Naive B cell (primary cell): ENCODE measurements at regions not wholly inside any gene's neighbourhood (a gene's known extent, or its start where the extent isn't known, plus 50 kb on each side); places are given as distances from the start of the nearest gene placed in this dataset.

Experiments used
- ATAC-seq, 2 donors: fragments of 150-1000 bp; cut with Tn5 transposase; 2 replicates each; pipeline ENCODE4 v1.10.0; 2021; ENCODE audit warnings: low read depth in 2 of 2, mild to moderate bottlenecking in 2 of 2, moderate library complexity in 2 of 2
- DNase-seq: peaks from one replicate; pipeline ENCODE4 v3.0.0; 2022
- H3K27ac Mint-ChIP-seq, 6 donors: one replicate each; pipeline ENCODE4 v1.8.0; 2020 to 2022; ENCODE audit warnings: mild to moderate bottlenecking in 6 of 6, mixed read lengths in 6 of 6, moderate library complexity in 5 of 6, inconsistent platforms in 2 of 6
- H3K27me3 Mint-ChIP-seq, 3 donors: one replicate each; pipeline ENCODE4 v1.8.0; 2021 to 2022; ENCODE audit warnings: mixed read lengths in 3 of 3, mild to moderate bottlenecking in 1 of 3
- H3K36me3 Mint-ChIP-seq, 2 donors: one replicate each; pipeline ENCODE4 v1.8.0; 2020 to 2022; ENCODE audit warnings: mixed read lengths in 2 of 2, inconsistent platforms in 1 of 2, mild to moderate bottlenecking in 1 of 2
- H3K4me1 Mint-ChIP-seq, 3 donors: one replicate each; pipeline ENCODE4 v1.8.0; 2020 to 2022; ENCODE audit warnings: mixed read lengths in 3 of 3, inconsistent platforms in 1 of 3, mild to moderate bottlenecking in 1 of 3, moderate library complexity in 1 of 3
- H3K4me3 Mint-ChIP-seq, 8 donors: one replicate each; pipeline ENCODE4 v1.8.0; 2020 to 2022; ENCODE audit warnings: mild to moderate bottlenecking in 8 of 8, mixed read lengths in 8 of 8, moderate library complexity in 8 of 8, inconsistent platforms in 2 of 8
- H3K9me3 Mint-ChIP-seq, 7 donors: one replicate each; pipeline ENCODE4 v1.8.0; 2020 to 2022; ENCODE audit warnings: mixed read lengths in 7 of 7, mild to moderate bottlenecking in 5 of 7, inconsistent platforms in 2 of 7, moderate library complexity in 1 of 7

GRCh38 chr10:83673316-83673715 lies 466.0 kb upstream of the GHITM start:
- DNase-seq (no peak), ATAC-seq (no peak)
- Mint-ChIP-seq H3K36me3 (no peaks in the 10 kb centered on the region), H3K4me1 (no peaks in the 10 kb centered on the region), H3K4me3 (no peak overlapping the region), H3K27me3 (no peaks in the 10 kb centered on the region), H3K9me3 (peaks cover 0 to 4% (median 0%) of the 10 kb centered on the region in 7 donors), H3K27ac (no peak overlapping the region)

GRCh38 chr10:83677795-83678194 lies 461.5 kb upstream of the GHITM start:
- no peak for DNase-seq
- Mint-ChIP-seq H3K9me3 (peaks cover 0 to 3% (median 0%) of the 10 kb centered on the region in 7 donors), H3K4me1 (no peaks in the 10 kb centered on the region), H3K27me3 (no peaks in the 10 kb centered on the region), H3K27ac (no peak overlapping the region), H3K4me3 (no peak overlapping the region), H3K36me3 (no peaks in the 10 kb centered on the region)
- no peak for ATAC-seq

- Mint-ChIP-seq H3K4me1 (no peaks in the 10 kb centered on the region), H3K9me3 (peaks cover 0 to 3% (median 0%) of the 10 kb centered on the region in 7 donors), H3K4me3 (no peak overlapping the region), H3K36me3 (no peaks in the 10 kb centered on the region), H3K27ac (no peak overlapping the region), H3K27me3 (no peaks in the 10 kb centered on the region)
- ATAC-seq (no peak), DNase-seq (no peak)
These were observed 460.5 kb upstream of the GHITM start for GRCh38 chr10:83678850-83679249.

- Mint-ChIP-seq H3K36me3 (no peaks in the 10 kb centered on the region), H3K9me3 (peaks cover 0 to 3% (median 0%) of the 10 kb centered on the region in 7 donors), H3K27me3 (no peaks in the 10 kb centered on the region), H3K27ac (no peak overlapping the region), H3K4me1 (no peaks in the 10 kb centered on the region), H3K4me3 (no peak overlapping the region)
- ATAC-seq, result no peak
- DNase-seq, result no peak
These were observed 458.8 kb upstream of the GHITM start for GRCh38 chr10:83680470-83680891.

GRCh38 chr10:83682414-83682813 lies 456.9 kb upstream of the GHITM start:
- Mint-ChIP-seq H3K4me1 (no peaks in the 10 kb centered on the region), H3K27me3 (no peaks in the 10 kb centered on the region), H3K4me3 (no peak overlapping the region), H3K27ac (no peak overlapping the region), H3K36me3 (no peaks in the 10 kb centered on the region), H3K9me3 (peaks cover 0 to 3% (median 0%) of the 10 kb centered on the region in 7 donors)
- ATAC-seq (no peak), DNase-seq (no peak)

- Mint-ChIP-seq H3K9me3 (peaks cover 0 to 6% (median 0%) of the 10 kb centered on the region in 7 donors), H3K36me3 (no peaks in the 10 kb centered on the region), H3K4me1 (no peaks in the 10 kb centered on the region), H3K4me3 (no peak overlapping the region), H3K27ac (no peak overlapping the region), H3K27me3 (no peaks in the 10 kb centered on the region)
- ATAC-seq, result no peak
- DNase-seq, result no peak
These were observed 453.9 kb upstream of the GHITM start for GRCh38 chr10:83685458-83685857.

GRCh38 chr10:83691791-83692596 lies 447.3 kb upstream of the GHITM start:
- no peaks in the 10 kb centered on the region for H3K4me1 Mint-ChIP-seq
- H3K27me3 Mint-ChIP-seq, result no peaks in the 10 kb centered on the region
- H3K36me3 Mint-ChIP-seq, result no peaks in the 10 kb centered on the region
- no peak for DNase-seq
- no peak overlapping the region for H3K4me3 Mint-ChIP-seq
- H3K27ac Mint-ChIP-seq, result no peak overlapping the region
- no peak for ATAC-seq
- peaks cover 0 to 7% (median 1%) of the 10 kb centered on the region in 7 donors for H3K9me3 Mint-ChIP-seq

- no peaks in the 10 kb centered on the region for H3K36me3 Mint-ChIP-seq
- H3K9me3 Mint-ChIP-seq, result peaks cover 0 to 19% (median 3%) of the 10 kb centered on the region in 7 donors
- ATAC-seq (no peak), DNase-seq (no peak)
- no peaks in the 10 kb centered on the region for H3K4me1 Mint-ChIP-seq
- H3K27me3 Mint-ChIP-seq, result no peaks in the 10 kb centered on the region
- H3K27ac Mint-ChIP-seq, result no peak overlapping the region
- no peak overlapping the region for H3K4me3 Mint-ChIP-seq
These were observed 440.4 kb upstream of the GHITM start for GRCh38 chr10:83698899-83699298.

GRCh38 chr10:83701799-83702198 lies 437.5 kb upstream of the GHITM start:
- no peaks in the 10 kb centered on the region for H3K27me3 Mint-ChIP-seq
- no peak overlapping the region for H3K4me3 Mint-ChIP-seq
- no peaks in the 10 kb centered on the region for H3K4me1 Mint-ChIP-seq
- ATAC-seq (no peak), DNase-seq (no peak)
- no peaks in the 10 kb centered on the region for H3K36me3 Mint-ChIP-seq
- H3K27ac Mint-ChIP-seq, result no peak overlapping the region
- H3K9me3 Mint-ChIP-seq, result peaks cover 0 to 19% (median 0%) of the 10 kb centered on the region in 7 donors

- no peaks in the 10 kb centered on the region for H3K4me1 Mint-ChIP-seq
- no peaks in the 10 kb centered on the region for H3K36me3 Mint-ChIP-seq
- H3K27me3 Mint-ChIP-seq, result no peaks in the 10 kb centered on the region
- DNase-seq (no peak), ATAC-seq (no peak)
- H3K9me3 Mint-ChIP-seq, result peaks cover 0 to 25% (median 0%) of the 10 kb centered on the region in 7 donors
- no peak overlapping the region for H3K27ac Mint-ChIP-seq
- H3K4me3 Mint-ChIP-seq, result no peak overlapping the region
These were observed 436.6 kb upstream of the GHITM start for GRCh38 chr10:83702731-83703130.

- Mint-ChIP-seq H3K9me3 (peaks cover 0 to 15% (median 0%) of the 10 kb centered on the region in 7 donors), H3K27me3 (no peaks in the 10 kb centered on the region), H3K4me1 (no peaks in the 10 kb centered on the region), H3K27ac (no peak overlapping the region), H3K4me3 (no peak overlapping the region), H3K36me3 (no peaks in the 10 kb centered on the region)
- no peak for ATAC-seq
- no peak for DNase-seq
These were observed 433.2 kb upstream of the GHITM start for GRCh38 chr10:83706120-83706519.

- Mint-ChIP-seq H3K27ac (no peak overlapping the region), H3K27me3 (no peaks in the 10 kb centered on the region), H3K4me3 (no peak overlapping the region), H3K36me3 (no peaks in the 10 kb centered on the region), H3K4me1 (no peaks in the 10 kb centered on the region), H3K9me3 (peaks cover 0 to 15% (median 0%) of the 10 kb centered on the region in 7 donors)
- ATAC-seq, result no peak
- DNase-seq, result no peak
These were observed 432.2 kb upstream of the GHITM start for GRCh38 chr10:83706952-83707582.

- ATAC-seq (no peak), DNase-seq (no peak)
- no peak overlapping the region for H3K4me3 Mint-ChIP-seq
- no peaks in the 10 kb centered on the region for H3K4me1 Mint-ChIP-seq
- H3K27ac Mint-ChIP-seq, result no peak overlapping the region
- H3K9me3 Mint-ChIP-seq, result peaks cover 0 to 9% (median 3%) of the 10 kb centered on the region in 7 donors
- H3K36me3 Mint-ChIP-seq, result no peaks in the 10 kb centered on the region
- no peaks in the 10 kb centered on the region for H3K27me3 Mint-ChIP-seq
These were observed 425.9 kb upstream of the GHITM start for GRCh38 chr10:83713423-83713822.

- ATAC-seq (no peak), DNase-seq (no peak)
- Mint-ChIP-seq H3K27me3 (no peaks in the 10 kb centered on the region), H3K9me3 (peaks cover 0 to 5% (median 4%) of the 10 kb centered on the region in 7 donors), H3K36me3 (no peaks in the 10 kb centered on the region), H3K4me1 (no peaks in the 10 kb centered on the region), H3K27ac (no peak overlapping the region), H3K4me3 (no peak overlapping the region)
These were observed 416.2 kb upstream of the GHITM start for GRCh38 chr10:83723080-83723479.
